Choroid plexus epithelial cell (primary cell): ENCODE measurements at regions not wholly inside any gene's neighbourhood (a gene's known extent, or its start where the extent isn't known, plus 50 kb on each side); places are given as distances from the start of the nearest gene placed in this dataset.
"Not testable (repeated sequence)": the region's sequence is repeated elsewhere in the genome, so short reads cannot be mapped to it uniquely, and the experiment has no call there.

ENCODE experiments used
- DNase-seq: peaks from one replicate; pipeline ENCODE4 v3.0.0-alpha.2; 2010; ENCODE audit warnings: low read depth
- H3K4me3 ChIP-seq: 2 replicates; pipeline ENCODE4 v1.5.1; 2011; ENCODE audit warnings: low read depth, mild to moderate bottlenecking, control low read depth, low read length, moderate library complexity
- TF ChIP-seq, protein P1 (sequence below): conservative IDR thresholded peaks from 2 replicates; pipeline ENCODE4 v1.5.1; 2011; ENCODE audit warnings: low read depth, mild to moderate bottlenecking, control low read depth, inconsistent platforms, low read length, moderate library complexity

DNA sequence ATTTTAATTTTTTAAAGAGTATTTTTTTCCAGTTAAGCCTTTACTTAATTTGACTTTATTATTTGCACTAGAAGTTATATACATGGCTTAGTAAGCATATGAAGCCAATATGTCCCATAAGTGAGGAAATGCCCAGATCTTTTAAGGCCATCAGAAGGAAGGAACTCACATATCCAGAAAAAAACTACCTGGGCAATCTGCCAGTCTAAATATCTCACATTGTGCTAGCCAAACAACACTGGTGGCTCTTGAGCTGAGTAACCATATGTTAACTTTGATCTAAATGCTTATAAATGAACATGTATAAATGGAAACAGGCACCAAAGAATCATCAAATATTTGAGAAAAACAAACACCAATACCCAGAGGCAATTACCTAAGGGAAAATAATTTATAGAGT is 138.6 kb upstream of the APOOL start:
- peak; percentile 5 for DNase-seq
- no peak overlapping the region for H3K4me3 ChIP-seq
- TF ChIP-seq, protein P1, sequence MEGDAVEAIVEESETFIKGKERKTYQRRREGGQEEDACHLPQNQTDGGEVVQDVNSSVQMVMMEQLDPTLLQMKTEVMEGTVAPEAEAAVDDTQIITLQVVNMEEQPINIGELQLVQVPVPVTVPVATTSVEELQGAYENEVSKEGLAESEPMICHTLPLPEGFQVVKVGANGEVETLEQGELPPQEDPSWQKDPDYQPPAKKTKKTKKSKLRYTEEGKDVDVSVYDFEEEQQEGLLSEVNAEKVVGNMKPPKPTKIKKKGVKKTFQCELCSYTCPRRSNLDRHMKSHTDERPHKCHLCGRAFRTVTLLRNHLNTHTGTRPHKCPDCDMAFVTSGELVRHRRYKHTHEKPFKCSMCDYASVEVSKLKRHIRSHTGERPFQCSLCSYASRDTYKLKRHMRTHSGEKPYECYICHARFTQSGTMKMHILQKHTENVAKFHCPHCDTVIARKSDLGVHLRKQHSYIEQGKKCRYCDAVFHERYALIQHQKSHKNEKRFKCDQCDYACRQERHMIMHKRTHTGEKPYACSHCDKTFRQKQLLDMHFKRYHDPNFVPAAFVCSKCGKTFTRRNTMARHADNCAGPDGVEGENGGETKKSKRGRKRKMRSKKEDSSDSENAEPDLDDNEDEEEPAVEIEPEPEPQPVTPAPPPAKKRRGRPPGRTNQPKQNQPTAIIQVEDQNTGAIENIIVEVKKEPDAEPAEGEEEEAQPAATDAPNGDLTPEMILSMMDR: no peak

DNA sequence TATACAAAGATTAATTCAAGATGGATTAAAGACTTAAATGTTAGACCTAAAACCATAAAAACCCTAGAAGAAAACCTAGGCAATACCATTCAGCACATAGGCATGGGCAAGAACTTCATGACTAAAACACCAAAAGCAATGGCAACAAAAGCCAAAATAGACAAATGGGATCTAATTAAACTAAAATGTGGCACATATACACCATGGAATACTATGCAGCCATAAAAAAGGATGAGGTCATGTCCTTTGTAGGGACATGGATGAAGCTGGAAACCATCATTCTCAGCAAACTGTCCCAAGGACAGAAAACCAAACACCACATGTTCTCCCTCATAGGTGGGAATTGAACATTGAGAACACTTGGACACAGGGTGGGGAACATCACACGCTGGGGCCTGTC is 133.4 kb upstream of the APOOL start:
- DNase-seq, H3K4me3 ChIP-seq: not testable (repeated sequence)

DNA sequence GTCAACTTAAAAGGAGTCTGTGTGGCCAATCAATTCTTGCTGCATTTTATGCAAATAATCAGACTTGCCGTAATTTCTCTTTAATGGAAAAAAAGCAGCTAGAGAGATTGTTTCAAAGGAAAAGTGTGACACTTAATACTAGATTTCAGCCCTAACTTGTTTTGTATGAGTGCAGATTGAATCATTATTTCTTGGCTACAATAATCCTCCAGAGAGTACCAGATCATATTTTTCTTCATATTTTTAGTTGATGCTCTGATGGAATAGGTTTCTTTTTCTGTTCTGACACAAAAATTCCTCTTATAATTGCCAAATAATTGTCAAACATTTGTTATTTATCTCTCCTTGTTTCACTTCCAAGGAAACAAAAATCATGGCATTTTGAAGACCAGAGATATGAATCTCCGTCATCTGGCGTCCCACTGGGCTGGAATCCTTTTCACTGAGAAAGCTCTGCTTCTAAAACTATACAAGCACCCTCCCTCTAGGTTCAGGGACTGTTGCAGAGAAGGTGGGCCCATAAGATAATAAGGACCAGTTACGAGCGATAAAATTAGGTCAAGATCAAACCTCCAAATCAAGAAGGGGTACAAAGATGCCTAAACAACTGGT is 131.4 kb upstream of the APOOL start:
- not testable (repeated sequence) for DNase-seq

DNA sequence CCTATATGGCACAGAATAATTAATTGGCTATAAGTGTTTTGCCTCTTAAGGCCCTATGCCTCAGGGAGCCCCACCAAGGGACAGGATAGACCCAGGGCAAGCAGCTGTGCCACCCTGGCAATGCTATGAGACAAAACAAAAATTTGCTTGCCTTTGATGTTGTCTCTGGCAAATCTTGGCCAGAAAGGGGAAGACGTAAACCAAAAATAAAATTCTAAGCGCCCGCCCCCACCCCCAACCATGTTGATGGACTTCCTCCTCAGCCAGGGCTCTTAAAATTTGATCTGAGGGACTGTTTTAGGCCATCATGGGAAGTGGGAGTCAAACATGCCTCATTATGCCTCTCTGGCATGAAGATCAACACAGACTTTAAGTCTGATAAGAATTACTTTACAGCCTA is 130.5 kb upstream of the APOOL start:
- H3K4me3 ChIP-seq: no peak overlapping the region
- DNase-seq: no peak
- TF ChIP-seq, protein P1: no peak

More for the DNA sequence above, 131.4 kb upstream of the APOOL start:
- not testable (repeated sequence) for H3K4me3 ChIP-seq

DNA sequence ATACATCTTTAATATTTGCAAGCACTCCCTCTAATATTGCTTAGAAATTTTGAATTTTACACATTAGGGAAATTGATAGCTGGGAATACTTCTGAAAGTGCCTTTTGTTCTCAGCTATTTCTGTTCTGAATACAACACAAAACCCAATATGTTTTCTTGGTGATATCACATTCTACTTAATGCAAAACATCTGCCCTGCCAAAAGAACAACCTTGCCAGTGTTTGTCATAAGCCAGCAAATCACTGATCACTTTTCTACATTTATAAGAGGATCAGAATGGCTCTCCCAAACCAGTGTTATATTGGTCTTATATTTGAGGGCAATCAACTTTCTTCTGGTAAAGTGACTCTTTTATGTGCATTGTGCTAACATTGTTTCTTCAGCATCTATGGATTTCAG is 126.8 kb upstream of the APOOL start:
- no peak for DNase-seq
- no peak overlapping the region for H3K4me3 ChIP-seq
- TF ChIP-seq, protein P1: no peak

DNA sequence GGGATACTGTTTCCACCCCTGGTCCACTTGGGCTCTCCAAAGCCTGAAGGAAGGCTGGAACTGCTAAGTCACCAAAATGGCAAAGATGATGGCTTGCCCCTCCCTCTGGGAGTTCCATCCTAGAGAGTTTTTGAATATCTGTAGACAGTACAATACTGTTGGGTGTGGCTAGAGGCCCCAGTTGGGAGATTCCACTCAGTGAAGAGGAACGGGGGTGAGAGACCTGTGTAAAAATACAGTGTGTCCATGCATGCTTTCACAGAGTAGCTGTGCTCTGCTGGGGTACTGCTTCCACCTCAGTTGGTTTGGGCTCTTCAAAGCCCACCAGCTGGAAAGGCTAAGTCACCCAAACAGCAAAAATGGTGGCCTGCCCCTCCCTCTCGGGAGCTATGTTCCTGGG is 109.8 kb upstream of the APOOL start:
- no peak overlapping the region for H3K4me3 ChIP-seq
- TF ChIP-seq, protein P1: no peak
- DNase-seq: no peak

DNA sequence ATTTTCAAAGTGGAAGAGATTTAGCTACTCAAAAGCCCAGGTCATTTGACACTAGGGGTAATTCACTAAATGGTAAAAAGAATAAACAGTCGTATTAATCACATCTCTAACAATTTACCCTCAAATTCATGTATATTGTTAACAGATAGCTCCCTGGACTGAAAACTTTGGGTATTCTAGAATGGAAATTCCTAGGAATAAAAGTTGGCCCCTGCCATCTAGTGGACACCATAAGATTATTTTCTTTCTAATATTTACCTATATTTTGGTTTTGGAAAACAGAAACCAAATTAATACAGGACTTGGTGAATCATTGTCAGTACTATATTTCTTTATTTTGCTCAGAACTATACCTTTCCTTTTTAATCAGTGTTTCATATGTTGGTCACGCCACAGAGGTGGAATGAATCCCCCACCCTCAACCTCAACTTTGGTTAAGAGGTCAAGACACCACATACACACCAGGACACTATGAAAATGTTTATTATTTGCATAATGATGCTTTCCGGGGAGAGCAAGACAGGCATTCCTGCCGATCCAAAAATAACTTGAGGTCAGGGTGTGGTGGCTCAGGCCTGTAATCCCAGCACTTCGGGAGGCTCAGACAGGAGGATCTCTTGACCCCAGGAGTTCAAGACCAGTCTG is 96.2 kb upstream of the APOOL start:
- peak; percentile 34 for DNase-seq

DNA sequence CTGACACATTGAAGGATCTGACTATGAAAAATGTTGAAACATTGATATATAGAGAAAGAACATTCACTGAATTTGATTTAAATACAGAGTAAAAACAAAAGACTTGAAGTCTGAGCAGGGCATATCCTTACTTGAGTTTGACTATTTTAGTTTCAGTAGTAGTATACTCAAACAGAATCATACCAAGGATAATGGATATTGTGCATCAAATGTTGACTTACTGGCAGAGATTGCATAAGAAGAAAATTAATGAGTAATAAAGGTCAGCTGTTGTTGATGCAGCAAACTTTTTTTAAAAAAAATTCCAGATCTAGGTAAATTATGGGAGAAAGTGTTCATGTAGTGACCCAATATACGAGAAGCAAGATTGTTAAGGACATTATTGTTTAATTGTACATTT is 94.5 kb upstream of the APOOL start:
- TF ChIP-seq, protein P1: no peak
- H3K4me3 ChIP-seq: no peak overlapping the region
- DNase-seq: no peak

More for the DNA sequence above, 96.2 kb upstream of the APOOL start:
- no peak overlapping the region for H3K4me3 ChIP-seq
- TF ChIP-seq, protein P1: peak; percentile 31
